HuH-7 (cell line): ENCODE measurements at regions not wholly inside any gene's neighbourhood (a gene's known extent, or its start where the extent isn't known, plus 50 kb on each side); places are given as distances from the start of the nearest gene placed in this dataset.
A peak's percentile ranks its signal among the peaks of the same experiment; 100 is the strongest.

Experiments
- DNase-seq: peaks from one replicate; pipeline ENCODE4 v3.0.0; 2011; ENCODE audit warnings: low spot score

GRCh38 chr1:200354243-200354642 lies 55.6 kb downstream of the ZNF281 start:
- DNase-seq: no peak

DNA sequence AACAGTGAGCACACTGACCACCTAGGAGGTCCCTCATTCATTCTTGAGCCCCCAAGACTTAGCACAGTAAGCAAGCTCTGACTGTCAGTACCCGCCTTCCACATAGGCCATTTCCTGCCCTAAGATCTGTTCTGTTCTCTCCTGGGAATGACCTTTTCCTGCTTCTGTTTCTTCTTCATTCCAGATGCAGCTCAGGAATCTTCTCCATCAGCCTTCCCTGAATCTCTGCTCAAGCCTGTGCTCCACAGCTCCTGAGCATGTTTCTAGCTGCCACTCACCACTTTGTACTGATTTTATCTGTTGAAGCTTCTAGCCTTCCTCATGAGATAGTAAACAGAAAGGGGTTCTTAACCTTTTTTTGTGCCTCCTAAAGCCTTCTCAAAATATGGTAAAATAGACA lies 56.6 kb downstream of the ZNF281 start:
- DNase-seq: no peak

GRCh38 chr1:200351826-200352549 lies 57.8 kb downstream of the ZNF281 start:
- DNase-seq: no peak

GRCh38 chr1:200351425-200351824 lies 58.4 kb downstream of the ZNF281 start:
- DNase-seq: no peak

- no peak for DNase-seq
These were observed 63.1 kb downstream of the ZNF281 start for GRCh38 chr1:200346700-200347099.

- DNase-seq: no peak
These were observed 64.3 kb downstream of the ZNF281 start for GRCh38 chr1:200345520-200345919.

DNA sequence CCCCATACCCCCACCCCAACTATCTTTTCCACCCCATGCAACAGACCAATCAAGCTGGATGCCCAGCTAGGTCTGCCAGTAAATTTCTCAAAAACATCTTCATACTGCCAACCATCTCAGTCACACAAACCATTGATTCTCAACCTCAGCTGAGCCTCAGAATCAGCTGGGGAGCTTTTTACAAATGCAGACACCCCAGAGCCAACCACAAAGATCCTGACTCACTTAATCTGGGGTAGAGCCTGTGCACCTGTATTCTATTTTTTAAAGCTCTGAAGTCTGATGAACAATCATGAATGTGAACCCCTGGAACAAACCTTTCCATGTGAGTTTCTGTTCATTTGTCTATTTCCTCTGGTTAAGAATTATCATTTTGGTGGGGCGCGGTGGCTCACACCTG lies 66.0 kb downstream of the ZNF281 start:
- no peak for DNase-seq

- no peak for DNase-seq
These were observed 67.1 kb downstream of the ZNF281 start for GRCh38 chr1:200342511-200343311.

DNA sequence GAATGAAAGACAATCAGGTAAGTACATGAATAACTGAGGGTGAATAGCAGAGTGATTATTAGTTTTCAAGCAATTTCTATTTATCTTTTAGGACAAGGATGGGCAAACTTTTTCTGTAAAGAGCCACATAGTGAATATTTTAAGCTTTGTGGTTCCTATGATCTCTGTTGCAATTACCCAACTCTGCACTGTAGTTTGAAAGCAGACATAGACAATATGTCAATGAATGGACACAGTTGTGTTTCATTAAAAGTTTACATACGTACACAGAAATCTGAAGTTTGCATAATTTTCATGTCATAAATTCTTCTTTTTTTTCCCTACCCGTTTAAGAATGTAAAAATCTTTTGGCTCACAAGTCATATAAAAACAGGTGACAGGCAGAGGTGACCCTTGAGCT lies 71.4 kb downstream of the ZNF281 start:
- no peak for DNase-seq

DNA sequence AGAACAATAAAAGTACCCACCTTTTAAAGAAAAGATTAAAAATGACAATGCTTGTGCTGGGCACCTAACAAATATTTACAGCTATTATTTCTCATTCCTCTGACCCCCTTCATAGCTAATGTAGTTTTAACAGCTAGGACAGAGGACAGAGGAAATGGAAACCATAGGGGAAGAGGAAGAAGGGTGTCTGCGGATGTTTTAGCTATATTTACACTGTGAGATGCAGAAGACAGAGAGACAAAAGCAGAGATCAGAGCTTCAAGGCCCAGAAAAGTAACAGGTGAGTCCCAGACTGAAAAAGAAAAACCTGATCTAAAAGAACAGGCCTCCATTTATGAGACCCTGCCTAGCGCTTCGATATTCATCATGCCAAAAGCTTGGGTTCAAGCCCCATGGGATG lies 72.0 kb downstream of the ZNF281 start:
- DNase-seq: no peak

GRCh38 chr1:200337410-200337809 lies 72.4 kb downstream of the ZNF281 start:
- no peak for DNase-seq

- DNase-seq: no peak
These were observed 72.9 kb downstream of the ZNF281 start for GRCh38 chr1:200336901-200337391.

DNA sequence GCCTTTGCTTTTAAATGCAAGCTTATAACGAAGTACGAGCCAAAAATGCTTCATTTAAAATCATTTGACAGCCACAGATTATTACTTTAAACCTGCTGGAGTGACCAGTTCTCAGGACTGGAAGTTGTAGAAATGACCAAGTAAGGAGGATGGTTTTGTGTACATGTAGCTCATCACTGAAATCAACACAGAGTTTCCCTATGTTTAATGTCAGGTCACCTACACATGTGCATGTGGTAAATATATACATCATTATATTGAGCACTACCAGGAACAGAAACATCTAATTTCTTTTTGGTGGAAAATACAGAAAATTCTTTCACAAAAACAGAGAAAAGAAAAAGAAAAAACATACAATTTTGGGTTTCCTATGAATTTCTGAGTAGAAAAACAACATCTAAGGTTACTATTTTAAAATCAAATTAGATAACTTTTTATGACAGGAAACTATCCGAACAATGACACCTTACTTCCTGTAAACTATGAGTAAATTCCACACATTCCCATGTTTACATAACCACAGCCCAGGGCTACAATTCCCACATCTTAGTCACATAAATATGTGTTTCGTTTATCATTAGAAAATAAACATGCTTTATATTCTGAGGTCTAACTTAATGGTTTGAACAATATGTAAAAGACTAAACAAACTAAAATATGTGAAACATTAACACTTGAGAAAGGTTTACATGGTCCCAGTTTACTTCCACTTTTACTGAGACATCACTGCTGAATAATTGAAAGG lies 73.6 kb downstream of the ZNF281 start:
- peak; percentile 28 for DNase-seq

DNA sequence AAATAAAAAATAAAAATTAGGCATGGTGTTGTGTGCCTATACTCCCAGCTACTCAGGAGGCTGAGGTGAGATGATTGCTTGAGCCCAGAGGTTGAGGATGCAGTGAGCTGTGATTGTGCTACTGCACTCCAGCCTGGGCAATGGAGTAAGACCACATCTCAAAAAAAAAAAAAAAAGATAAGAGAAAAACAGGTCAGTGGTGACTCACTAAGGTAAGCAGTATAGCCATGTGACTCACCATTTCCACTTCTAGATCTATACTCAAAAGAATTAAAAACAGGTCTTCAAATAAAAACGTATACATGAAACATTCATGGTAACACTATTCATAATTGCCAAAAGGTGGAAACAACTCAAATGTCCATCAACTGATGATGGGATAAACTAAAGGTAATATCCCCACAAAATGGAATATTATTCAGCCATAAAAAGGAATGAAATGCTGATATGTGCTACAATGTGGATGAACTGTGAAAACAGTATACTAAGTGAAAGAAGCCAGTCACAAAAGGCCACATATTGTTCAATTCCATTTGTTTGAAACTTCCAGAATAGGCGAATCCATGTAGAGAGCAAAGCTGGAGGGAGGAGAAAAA lies 75.1 kb downstream of the ZNF281 start:
- no peak for DNase-seq

DNA sequence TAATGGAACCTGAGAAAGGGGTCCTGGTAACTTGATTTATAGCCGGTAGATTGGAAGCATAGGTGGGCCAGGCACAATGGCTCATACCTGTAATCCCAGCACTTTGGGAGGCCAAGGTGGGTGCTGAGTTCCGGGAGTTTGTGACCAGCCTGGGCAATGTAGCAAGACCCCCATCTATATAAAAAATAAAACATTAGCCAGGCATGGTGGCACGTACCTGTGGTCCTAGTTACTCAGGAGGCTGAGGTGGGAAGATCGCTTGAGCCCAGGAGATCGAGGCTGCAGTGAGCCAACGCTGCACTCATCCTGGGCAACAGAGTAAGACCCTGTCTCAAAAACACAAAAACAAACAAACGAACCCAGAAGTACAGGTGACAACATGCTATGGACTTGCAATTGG lies 76.5 kb downstream of the ZNF281 start:
- DNase-seq: no peak

- no peak for DNase-seq
These were observed 77.1 kb downstream of the ZNF281 start for GRCh38 chr1:200332716-200333115.

- no peak for DNase-seq
These were observed 79.0 kb downstream of the ZNF281 start for GRCh38 chr1:200330741-200331428.

DNA sequence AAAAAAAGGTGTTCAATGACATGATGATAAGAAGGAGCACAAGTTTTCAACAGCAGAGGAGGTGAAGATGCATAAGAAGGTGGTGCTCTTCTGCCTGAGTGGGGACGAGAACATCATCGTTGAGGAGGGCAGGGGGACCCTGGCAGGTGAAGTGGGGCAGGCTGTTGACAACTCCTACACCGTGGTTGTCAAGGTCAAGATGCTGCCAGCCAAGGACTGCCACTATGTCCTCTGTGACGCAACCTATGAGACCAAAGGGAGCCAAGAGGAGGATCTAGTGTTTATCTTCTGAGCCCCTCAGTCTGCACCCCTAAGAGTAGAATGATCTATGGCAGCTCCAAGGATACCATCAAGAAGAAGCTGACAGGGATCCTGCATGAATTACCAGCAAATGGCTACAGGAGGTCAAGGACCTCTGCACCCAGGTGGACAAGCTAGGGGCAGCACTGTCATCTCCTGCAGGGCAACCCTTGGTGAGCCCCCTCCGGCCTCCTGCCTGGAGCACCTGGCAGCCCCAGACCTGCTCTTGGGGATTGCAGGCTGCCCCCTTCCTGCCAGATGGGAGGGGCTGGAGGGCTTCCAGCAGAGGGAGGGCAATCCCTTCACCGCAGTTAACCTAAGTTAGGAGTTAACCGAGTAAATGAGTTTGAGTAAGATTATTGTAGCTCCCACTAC lies 80.5 kb downstream of the ZNF281 start:
- DNase-seq: no peak

- DNase-seq: no peak
These were observed 81.5 kb downstream of the ZNF281 start for GRCh38 chr1:200328379-200328778.

GRCh38 chr1:200323856-200324400 lies 85.9 kb downstream of the ZNF281 start:
- DNase-seq: no peak

- DNase-seq: no peak
These were observed 90.7 kb downstream of the ZNF281 start for GRCh38 chr1:200319148-200319547.
